H1 (cell line): ENCODE measurements at regions not wholly inside any gene's neighbourhood (a gene's known extent, or its start where the extent isn't known, plus 50 kb on each side); places are given as distances from the start of the nearest gene placed in this dataset.

Experiments
- CTCF ChIA-PET: fragments of 300-600 bp; sonication (Branson Sonifier 250); formaldehyde crosslinking; loops from one replicate; lab custom pipeline; 2021; ENCODE audit not compliant: partially characterized antibody; lab: Charles Lee
- POLR2A ChIA-PET: fragments of 300-600 bp; sonication (Branson Sonifier 250); formaldehyde crosslinking; loops from one replicate; lab custom pipeline; 2021; ENCODE audit warnings: inconsistent platforms; ENCODE audit not compliant: partially characterized antibody; lab: Charles Lee
- DNase-seq, 2 experiments: peaks; one replicate each; pipeline versions ENCODE4 v3.0.0 to v3.0.0-alpha.2; 2010 to 2022; ENCODE audit warnings: low spot score in 2 of 2, low read depth in 1 of 2, mixed read lengths in 1 of 2
- FAIRE-seq: peaks from 2 replicates; lab custom pipeline; 2011; peaks lifted over from hg19 to GRCh38; lab: Jason Lieb, UNC
- H2AFZ ChIP-seq: 2 replicates; pipeline ENCODE4 v1.8.1; 2012; ENCODE audit warnings: low read length, inconsistent platforms
- H2AK5ac ChIP-seq: 2 replicates; pipeline ENCODE4 v1.6.1; 2013; ENCODE audit warnings: low read depth, low read length
- H2BK120ac ChIP-seq: replicated peaks from 2 replicates; pipeline ENCODE3; 2013; ENCODE audit warnings: low read depth, low read length, inconsistent platforms
- H2BK12ac ChIP-seq: 2 replicates; pipeline ENCODE4 v1.6.1; 2013; ENCODE audit warnings: low read depth, low read length
- H2BK15ac ChIP-seq: 2 replicates; pipeline ENCODE4 v1.6.1; 2013; ENCODE audit warnings: low read length
- H2BK20ac ChIP-seq: 2 replicates; pipeline ENCODE4 v1.6.1; 2013; ENCODE audit warnings: low read length
- H2BK5ac ChIP-seq: 2 replicates; pipeline ENCODE4 v1.6.1; 2013; ENCODE audit warnings: low read depth, low read length
- H3K14ac ChIP-seq: 2 replicates; pipeline ENCODE4 v1.6.1; 2013; ENCODE audit warnings: inconsistent platforms; ENCODE audit not compliant: insufficient read length
- H3K18ac ChIP-seq: 2 replicates; pipeline ENCODE4 v1.6.1; 2013; ENCODE audit warnings: low read length; ENCODE audit errors: extremely low read depth
- H3K23ac ChIP-seq: 2 replicates; pipeline ENCODE4 v1.6.1; 2013; ENCODE audit warnings: inconsistent platforms; ENCODE audit not compliant: insufficient read length
- H3K23me2 ChIP-seq: 2 replicates; pipeline ENCODE4 v1.6.1; 2013; ENCODE audit warnings: low read depth, low read length
- H3K27ac ChIP-seq: 2 replicates; pipeline ENCODE4 v1.6.1; 2011; ENCODE audit warnings: low read depth, low read length, inconsistent platforms
- H3K27me3 ChIP-seq, 4 experiments: replicated peaks in 1 of 4; 1 replicate in 1 of 4; 2 replicates in 3 of 4; pipeline versions ENCODE4 v1.6.1 to v1.8.1; 2011 to 2013; ENCODE audit warnings: low read length in 3 of 4, mild to moderate bottlenecking in 3 of 4, inconsistent platforms in 2 of 4, mixed read lengths in 2 of 4, moderate library complexity in 1 of 4; ENCODE audit not compliant: control insufficient read depth in 3 of 4, insufficient read depth in 3 of 4; ENCODE audit errors: extremely low read depth in 1 of 4
- H3K36me3 ChIP-seq, 4 experiments: 2 replicates each; pipeline versions ENCODE4 v1.6.1 to v1.8.1; 2011 to 2013; ENCODE audit warnings: mild to moderate bottlenecking in 4 of 4, low read length in 3 of 4, moderate library complexity in 2 of 4, control low read depth in 1 of 4, inconsistent platforms in 1 of 4; ENCODE audit not compliant: insufficient read depth in 4 of 4, control insufficient read depth in 2 of 4
- H3K4ac ChIP-seq: replicated peaks from 2 replicates; pipeline ENCODE3; 2013; ENCODE audit warnings: low read length, low read depth, mixed read lengths, inconsistent platforms; ENCODE audit not compliant: insufficient read length
- H3K4me1 ChIP-seq, 4 experiments: replicated peaks in 1 of 4; 1 replicate in 1 of 4; 2 replicates in 3 of 4; pipeline versions ENCODE4 v1.6.1 to v1.8.1; 2011 to 2013; ENCODE audit warnings: low read length in 3 of 4, inconsistent platforms in 2 of 4, mixed read lengths in 1 of 4; ENCODE audit not compliant: insufficient read depth in 4 of 4, control insufficient read depth in 3 of 4
- H3K4me2 ChIP-seq, 2 experiments: 2 replicates each; pipeline versions ENCODE4 v1.6.1 to v1.8.1; 2011 to 2013; ENCODE audit warnings: low read depth in 2 of 2, low read length in 2 of 2, control low read depth in 1 of 2, inconsistent platforms in 1 of 2, mild to moderate bottlenecking in 1 of 2; ENCODE audit not compliant: insufficient read depth in 1 of 2
- H3K4me3 ChIP-seq, 4 experiments: fragments of 200-600, 300-600 bp in 1 of 4; sonication (generic), shearing (Covaris generic), sonication (Bioruptor Twin) in 1 of 4; 2 replicates each; pipeline versions ENCODE4 v1.5.1 to v1.8.1; 2011 to 2016; ENCODE audit warnings: low read length in 4 of 4, low read depth in 3 of 4, control low read depth in 2 of 4, inconsistent platforms in 2 of 4, mild to moderate bottlenecking in 2 of 4, mixed read lengths in 1 of 4, moderate library complexity in 1 of 4; ENCODE audit not compliant: insufficient read depth in 2 of 4; ENCODE audit errors: extremely low read depth in 1 of 4
- H3K56ac ChIP-seq: replicated peaks from 2 replicates; pipeline ENCODE3; 2013; ENCODE audit warnings: low read depth, mild to moderate bottlenecking, mixed read lengths, low read length, inconsistent platforms; ENCODE audit not compliant: insufficient read length
- H3K79me1 ChIP-seq: 2 replicates; pipeline ENCODE4 v1.6.1; 2013; ENCODE audit warnings: low read depth, low read length, control low read depth
- H3K79me2 ChIP-seq, 2 experiments: 2 replicates each; pipeline versions ENCODE4 v1.6.1 to v1.8.1; 2012 to 2013; ENCODE audit warnings: low read length in 2 of 2, mild to moderate bottlenecking in 2 of 2, inconsistent platforms in 1 of 2; ENCODE audit not compliant: insufficient read depth in 2 of 2, control insufficient read depth in 1 of 2
- H3K9ac ChIP-seq, 4 experiments: replicated peaks in 1 of 4; 1 replicate in 1 of 4; 2 replicates in 3 of 4; pipeline versions ENCODE4 v1.6.1 to v1.8.1; 2011 to 2013; ENCODE audit warnings: low read depth in 3 of 4, low read length in 3 of 4, control low read depth in 2 of 4, mild to moderate bottlenecking in 2 of 4, moderate library complexity in 2 of 4, inconsistent platforms in 1 of 4; ENCODE audit errors: extremely low read depth in 1 of 4
- H3K9me3 ChIP-seq, 2 experiments: 2 replicates each; pipeline versions ENCODE4 v1.6.1 to v1.8.1; 2012 to 2013; ENCODE audit warnings: mild to moderate bottlenecking in 2 of 2, moderate library complexity in 2 of 2, control low read depth in 1 of 2, inconsistent platforms in 1 of 2, low read depth in 1 of 2, low read length in 1 of 2, mixed read lengths in 1 of 2; ENCODE audit not compliant: insufficient read depth in 2 of 2
- H4K20me1 ChIP-seq, 2 experiments: replicated peaks in 1 of 2; 2 replicates each; pipeline versions ENCODE3 to v1.8.1; 2011 to 2013; ENCODE audit warnings: inconsistent platforms in 2 of 2, low read length in 2 of 2, mild to moderate bottlenecking in 1 of 2; ENCODE audit not compliant: insufficient read depth in 2 of 2, control insufficient read depth in 1 of 2
- H4K5ac ChIP-seq: 2 replicates; pipeline ENCODE4 v1.6.1; 2013; ENCODE audit warnings: low read length, low read depth, mixed read lengths, inconsistent platforms; ENCODE audit not compliant: insufficient read length
- H4K8ac ChIP-seq: 2 replicates; pipeline ENCODE4 v1.8.0; 2013; ENCODE audit warnings: mild to moderate bottlenecking, moderate library complexity, low read length, inconsistent platforms; ENCODE audit not compliant: insufficient read depth; ENCODE audit errors: extremely low read depth
- H4K91ac ChIP-seq: replicated peaks from 2 replicates; pipeline ENCODE3; 2013; ENCODE audit warnings: low read length, mixed read lengths, inconsistent platforms; ENCODE audit not compliant: insufficient read length
- CTCF ChIP-seq, 3 experiments: IDR thresholded peaks; 1 replicate in 2 of 3; 2 replicates in 1 of 3; pipeline versions ENCODE4 v1.5.1 to v1.6.1; 2011; ENCODE audit warnings: low read length in 3 of 3, mild to moderate bottlenecking in 3 of 3, inconsistent platforms in 2 of 3, low read depth in 1 of 3, moderate library complexity in 1 of 3; ENCODE audit not compliant: insufficient read depth in 1 of 3; ENCODE audit errors: control extremely low read depth in 1 of 3
- HDAC6 ChIP-seq: IDR thresholded peaks from one replicate; pipeline ENCODE4 v1.7.1; 2012; ENCODE audit warnings: low read depth, mild to moderate bottlenecking, inconsistent platforms, low read length, moderate library complexity
- POU5F1 ChIP-seq: IDR thresholded peaks from 2 replicates; pipeline ENCODE4 v1.6.1; 2011; ENCODE audit warnings: low read depth, mild to moderate bottlenecking, low read length, moderate library complexity
- RNF2 ChIP-seq: fragments of 200-900, 300-1000 bp; sonication (generic); IDR thresholded peaks from 2 replicates; pipeline ENCODE4 v1.7.1; 2016; ENCODE audit warnings: borderline replicate concordance, low read depth, mild to moderate bottlenecking, antibody characterized with exemption, low read length; ENCODE audit not compliant: poor library complexity, severe bottlenecking; ENCODE audit errors: missing control alignments
- SIX5 ChIP-seq: IDR thresholded peaks from 2 replicates; pipeline ENCODE4 v1.6.1; 2011; ENCODE audit warnings: mild to moderate bottlenecking, low read depth, low read length
- TAF7 ChIP-seq: optimal IDR thresholded peaks from 2 replicates; pipeline ENCODE3; 2011; ENCODE audit warnings: low read depth, mild to moderate bottlenecking, inconsistent platforms, low read length, moderate library complexity, borderline replicate concordance
- TEAD4 ChIP-seq: IDR thresholded peaks from 2 replicates; pipeline ENCODE4 v1.6.1; 2012; ENCODE audit warnings: low read depth, low read length, inconsistent platforms, mixed read lengths
- WGBS, 2 experiments: shearing (Covaris generic) in 1 of 2; methylation state at CpG; one replicate each; pipeline versions ENCODE4 v1.1.6 to v1.1.7; 2013 to 2015; ENCODE audit warnings: low lambda C conversion rate in 2 of 2, mixed read lengths in 2 of 2, inconsistent platforms in 1 of 2, low coverage in 1 of 2, missing lambda C conversion rate in 1 of 2; ENCODE audit not compliant: insufficient replicate concordance in 2 of 2, insufficient coverage in 1 of 2, insufficient read length in 1 of 2; ENCODE audit errors: extremely low coverage in 1 of 2, missing lambda C conversion rate in 1 of 2; 5-methylcytosine and 5-hydroxymethylcytosine counted together

- Histone ChIP-seq H3K79me2 (no peaks in the 10 kb centered on the region), H2BK5ac (no peak overlapping the region), H4K8ac (no peak overlapping the region), H2AK5ac (no peak overlapping the region), H3K23ac (no peak overlapping the region), H3K56ac (no peak overlapping the region), H2BK12ac (no peak overlapping the region), H2BK20ac (no peak overlapping the region), H3K9ac (no peak overlapping the region), H4K91ac (no peak overlapping the region), H3K36me3 (no peaks in the 10 kb centered on the region), H3K4me3 (no peak overlapping the region), H2AFZ (no peak overlapping the region), H3K23me2 (no peaks in the 10 kb centered on the region), H2BK120ac (no peak overlapping the region), H4K5ac (no peak overlapping the region), H3K4ac (no peak overlapping the region), H3K27ac (no peak overlapping the region), H3K4me2 (no peak overlapping the region), H3K14ac (no peak overlapping the region), H2BK15ac (no peak overlapping the region), H3K9me3 (no peaks in the 10 kb centered on the region; a peak in 1 of 4 replicates), H3K18ac (no peak overlapping the region), H4K20me1 (no peaks in the 10 kb centered on the region), H3K27me3 (no peaks in the 10 kb centered on the region), H3K79me1 (no peaks in the 10 kb centered on the region), H3K4me1 (no peaks in the 10 kb centered on the region; a peak in 1 of 7 replicates)
- CTCF ChIA-PET = interaction anchor here (0.5 to 1.3 kb wide), 3 partner anchors 9 to 40 kb away, joined by 3 read pairs; no protein-coding TSS in a partner anchor
- no peak for TF ChIP-seq HDAC6
- no peak for TF ChIP-seq POU5F1
- no peak for TF ChIP-seq CTCF (IDR thresholded peaks at IDR 0.05; ENCODE audit: control extremely low read depth in 1 of 3, insufficient read depth in 1 of 3, low read depth in 1 of 3, low read length in 3 of 3)
- TF ChIP-seq RNF2 = no peak
- TF ChIP-seq TAF7 = no peak
- TF ChIP-seq SIX5 = no peak
- no peak for TF ChIP-seq TEAD4
- POLR2A ChIA-PET = no interaction called here
- WGBS, 2 experiments = 91% methylated on average over 5 of the region's 5 CpGs; no CpG with 5 or more reads in 1 of the 2 experiments
- FAIRE-seq (no peak), DNase-seq (no peak)
Observed at GRCh38 chr20:19876828-19877460, 118.9 kb downstream of the RIN2 start.
